22Rv1 (cell line): ENCODE measurements at regions not wholly inside any gene's neighbourhood (a gene's known extent, or its start where the extent isn't known, plus 50 kb on each side); places are given as distances from the start of the nearest gene placed in this dataset.

Source experiments
- ZFX ChIP-seq: fragments of 450-650 bp; IDR thresholded peaks from 2 replicates; pipeline ENCODE4 v1.6.1; 2017; ENCODE audit warnings: antibody characterized with exemption, borderline replicate concordance
- TF ChIP-seq, protein P1 (sequence below): fragments of 450-650 bp; IDR thresholded peaks from 2 replicates; pipeline ENCODE4 v1.5.1; 2017; ENCODE audit warnings: mild to moderate bottlenecking

DNA sequence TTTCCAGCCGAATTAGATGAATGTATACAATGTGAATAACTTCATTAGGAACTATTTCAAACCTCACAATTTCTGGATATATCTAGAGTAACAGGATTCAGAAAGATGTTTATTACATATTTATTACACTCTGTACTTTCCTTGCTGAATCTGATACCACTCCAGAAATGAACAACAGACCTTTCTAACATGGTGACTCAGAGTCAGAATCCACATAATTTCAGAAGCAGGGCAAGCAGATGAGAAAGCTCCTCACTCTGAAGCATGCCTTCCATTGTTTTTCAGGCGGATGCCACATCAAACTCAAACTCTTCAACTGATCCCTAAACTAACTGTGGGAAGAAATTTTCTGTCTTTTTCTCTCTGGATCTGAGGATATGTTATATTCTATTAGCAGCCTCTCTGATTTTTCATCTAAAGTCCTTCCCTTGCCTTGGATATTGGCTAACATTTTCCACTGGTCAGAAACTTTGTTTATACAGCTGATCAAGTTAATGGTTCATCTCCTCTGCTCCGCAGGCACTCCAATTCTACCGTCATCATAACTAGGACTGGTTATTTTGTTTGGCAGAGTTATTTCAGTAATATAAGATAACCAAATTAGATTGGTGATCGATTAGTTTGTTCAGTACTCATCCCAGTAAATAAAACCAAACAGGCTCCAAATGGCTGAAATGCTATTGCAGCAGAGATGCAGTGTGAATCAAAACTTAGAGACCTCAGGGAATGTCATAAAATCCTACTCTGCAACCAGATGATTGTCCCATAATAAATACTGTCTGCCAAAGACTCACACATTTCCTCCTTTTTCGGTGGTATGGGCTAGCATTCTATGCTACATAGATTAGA is 556.0 kb downstream of the EBF1 start:
- TF ChIP-seq, protein P1, sequence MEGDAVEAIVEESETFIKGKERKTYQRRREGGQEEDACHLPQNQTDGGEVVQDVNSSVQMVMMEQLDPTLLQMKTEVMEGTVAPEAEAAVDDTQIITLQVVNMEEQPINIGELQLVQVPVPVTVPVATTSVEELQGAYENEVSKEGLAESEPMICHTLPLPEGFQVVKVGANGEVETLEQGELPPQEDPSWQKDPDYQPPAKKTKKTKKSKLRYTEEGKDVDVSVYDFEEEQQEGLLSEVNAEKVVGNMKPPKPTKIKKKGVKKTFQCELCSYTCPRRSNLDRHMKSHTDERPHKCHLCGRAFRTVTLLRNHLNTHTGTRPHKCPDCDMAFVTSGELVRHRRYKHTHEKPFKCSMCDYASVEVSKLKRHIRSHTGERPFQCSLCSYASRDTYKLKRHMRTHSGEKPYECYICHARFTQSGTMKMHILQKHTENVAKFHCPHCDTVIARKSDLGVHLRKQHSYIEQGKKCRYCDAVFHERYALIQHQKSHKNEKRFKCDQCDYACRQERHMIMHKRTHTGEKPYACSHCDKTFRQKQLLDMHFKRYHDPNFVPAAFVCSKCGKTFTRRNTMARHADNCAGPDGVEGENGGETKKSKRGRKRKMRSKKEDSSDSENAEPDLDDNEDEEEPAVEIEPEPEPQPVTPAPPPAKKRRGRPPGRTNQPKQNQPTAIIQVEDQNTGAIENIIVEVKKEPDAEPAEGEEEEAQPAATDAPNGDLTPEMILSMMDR, result no peak
- no peak for TF ChIP-seq ZFX
